ENCODE measurements at regions not wholly inside any gene's neighbourhood (a gene's known extent, or its start where the extent isn't known, plus 50 kb on each side); places are given as distances from the start of the nearest gene placed in this dataset.
"Not testable (repeated sequence)": the region's sequence is repeated elsewhere in the genome, so short reads cannot be mapped to it uniquely, and the experiment has no call there.

DNA sequence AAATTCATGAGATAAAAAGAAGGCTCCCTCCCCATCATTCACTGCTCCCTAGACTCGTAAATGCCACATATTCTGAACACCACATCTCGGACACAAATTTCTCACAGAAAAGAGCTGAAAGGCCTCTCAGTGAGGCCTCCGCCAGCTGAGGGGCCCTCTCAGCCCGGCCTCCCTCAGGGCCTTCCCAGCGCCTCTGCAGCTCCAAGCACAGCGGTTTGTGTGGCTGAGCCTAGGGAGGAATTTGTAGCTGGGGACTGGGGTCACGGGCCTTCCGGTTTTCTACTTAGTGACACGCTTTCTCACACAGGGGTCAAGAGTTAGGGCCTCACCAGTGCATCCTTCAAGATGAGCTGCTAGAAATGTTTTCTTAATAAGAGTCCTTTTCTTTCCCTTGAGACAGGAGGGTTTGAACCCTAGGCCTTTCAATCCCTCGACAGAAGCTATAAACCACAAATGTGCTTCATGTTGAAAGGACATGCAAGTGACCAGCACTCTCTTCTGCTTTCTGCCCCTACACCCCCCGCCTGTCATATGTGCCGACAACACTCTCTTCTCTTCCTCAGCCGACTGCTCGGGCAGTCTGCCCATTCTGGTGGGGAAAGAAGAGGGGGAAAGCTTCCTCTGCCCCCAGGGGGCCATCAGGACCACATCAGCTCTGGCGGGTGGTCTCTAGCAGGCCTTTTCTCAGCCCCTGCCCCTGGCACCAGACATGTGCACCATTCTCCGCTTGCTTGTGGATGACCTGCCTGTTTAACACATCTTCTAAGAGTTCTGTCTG, 104.9 kb downstream of the CHIC2 start:
- Mint-ChIP-seq H3K4me3 (no peak overlapping the region), H3K4me1 (no peaks in the 10 kb centered on the region), H3K27me3 (no peaks in the 10 kb centered on the region), H3K27ac (peak overlapping the region; percentile 24), H3K36me3 (ENCODE audit: low read depth) (no peaks in the 10 kb centered on the region)
- no peak for ATAC-seq
- DNase-seq, result no peak
- no peaks in the 10 kb centered on the region for H3K9me3 ChIP-seq (ENCODE audit: control insufficient read depth, low read length, poor library complexity, severe bottlenecking)

- H3K36me3 Mint-ChIP-seq (ENCODE audit: low read depth), result no peaks in the 10 kb centered on the region
- ATAC-seq (no peak), DNase-seq (no peak)
- no peaks in the 10 kb centered on the region for H3K9me3 ChIP-seq (ENCODE audit: control insufficient read depth, low read length, poor library complexity, severe bottlenecking)
- H3K4me1 Mint-ChIP-seq, result no peaks in the 10 kb centered on the region
- no peak overlapping the region for H3K4me3 Mint-ChIP-seq
- no peaks in the 10 kb centered on the region for H3K27me3 Mint-ChIP-seq
- H3K27ac Mint-ChIP-seq, result no peak overlapping the region
Observed at GRCh38 chr4:53956454-53956853, 108.0 kb downstream of the CHIC2 start.

- Mint-ChIP-seq H3K36me3 (ENCODE audit: low read depth) (no peaks in the 10 kb centered on the region), H3K4me1 (no peaks in the 10 kb centered on the region), H3K27ac (no peak overlapping the region), H3K4me3 (no peak overlapping the region), H3K27me3 (no peaks in the 10 kb centered on the region)
- DNase-seq (no peak), ATAC-seq (no peak)
- no peaks in the 10 kb centered on the region for H3K9me3 ChIP-seq (ENCODE audit: control insufficient read depth, low read length, poor library complexity, severe bottlenecking)
Observed at GRCh38 chr4:53956053-53956452, 108.4 kb downstream of the CHIC2 start.

- no peaks in the 10 kb centered on the region for H3K9me3 ChIP-seq (ENCODE audit: control insufficient read depth, low read length, poor library complexity, severe bottlenecking)
- H3K36me3 Mint-ChIP-seq (ENCODE audit: low read depth), result peaks cover 5% of the 10 kb centered on the region
- H3K4me3 Mint-ChIP-seq, result no peak overlapping the region
- DNase-seq (no peak), ATAC-seq (no peak)
- no peaks in the 10 kb centered on the region for H3K4me1 Mint-ChIP-seq
- peaks cover 10% of the 10 kb centered on the region for H3K27me3 Mint-ChIP-seq
- no peak overlapping the region for H3K27ac Mint-ChIP-seq
Observed at GRCh38 chr4:53951414-53951813, 113.0 kb downstream of the CHIC2 start.

- H3K4me1 Mint-ChIP-seq, result no peaks in the 10 kb centered on the region
- peaks cover 6% of the 10 kb centered on the region for H3K27me3 Mint-ChIP-seq
- no peak overlapping the region for H3K4me3 Mint-ChIP-seq
- H3K9me3 ChIP-seq (ENCODE audit: control insufficient read depth, low read length, poor library complexity, severe bottlenecking), result no peaks in the 10 kb centered on the region
- no peak for ATAC-seq
- no peak for DNase-seq
- H3K27ac Mint-ChIP-seq, result no peak overlapping the region
- H3K36me3 Mint-ChIP-seq (ENCODE audit: low read depth), result peaks cover 3% of the 10 kb centered on the region
Observed at GRCh38 chr4:53943345-53944085, 120.9 kb downstream of the CHIC2 start.

DNA sequence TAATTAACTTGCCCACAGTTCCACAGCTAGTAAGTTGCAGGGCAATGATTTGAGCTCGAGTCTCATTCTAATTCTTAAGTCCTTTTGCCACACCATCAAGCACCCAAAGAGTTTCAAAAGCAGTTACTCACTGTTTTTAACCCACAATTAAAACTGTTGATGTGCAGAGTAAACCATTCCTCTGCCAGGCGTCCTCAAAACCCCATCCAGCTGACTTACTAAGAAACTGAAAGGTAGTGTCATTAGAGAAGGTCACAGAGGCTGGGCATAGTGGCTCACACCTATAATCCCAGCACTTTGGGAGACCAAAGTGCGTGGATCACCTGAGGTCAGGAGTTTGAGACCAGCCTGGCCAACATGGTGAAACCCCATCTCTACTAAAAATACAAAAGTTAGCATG, 121.7 kb downstream of the CHIC2 start:
- H3K27ac Mint-ChIP-seq, result no peak overlapping the region
- H3K4me3 Mint-ChIP-seq, result no peak overlapping the region
- no peaks in the 10 kb centered on the region for H3K4me1 Mint-ChIP-seq
- H3K36me3 Mint-ChIP-seq (ENCODE audit: low read depth), result no peaks in the 10 kb centered on the region
- H3K27me3 Mint-ChIP-seq, result no peaks in the 10 kb centered on the region
- DNase-seq (no peak), ATAC-seq (no peak)
- H3K9me3 ChIP-seq (ENCODE audit: control insufficient read depth, low read length, poor library complexity, severe bottlenecking), result no peaks in the 10 kb centered on the region

- ATAC-seq (no peak), DNase-seq (no peak)
- Mint-ChIP-seq H3K36me3 (ENCODE audit: low read depth) (no peaks in the 10 kb centered on the region), H3K27ac (no peak overlapping the region), H3K4me1 (no peaks in the 10 kb centered on the region), H3K27me3 (no peaks in the 10 kb centered on the region), H3K4me3 (no peak overlapping the region)
- H3K9me3 ChIP-seq (ENCODE audit: control insufficient read depth, low read length, poor library complexity, severe bottlenecking), result no peaks in the 10 kb centered on the region
Observed at GRCh38 chr4:53941331-53941730, 123.1 kb downstream of the CHIC2 start.

GRCh38 chr4:53939892-53940291, 124.5 kb downstream of the CHIC2 start:
- H3K27me3 Mint-ChIP-seq; H3K27ac Mint-ChIP-seq; H3K4me3 Mint-ChIP-seq; DNase-seq; H3K4me1 Mint-ChIP-seq; ATAC-seq; H3K9me3 ChIP-seq (ENCODE audit: control insufficient read depth, low read length, poor library complexity, severe bottlenecking); H3K36me3 Mint-ChIP-seq (ENCODE audit: low read depth): not testable (repeated sequence)

- Mint-ChIP-seq H3K36me3 (ENCODE audit: low read depth) (peaks cover 3% of the 10 kb centered on the region), H3K27me3 (peaks cover 7% of the 10 kb centered on the region), H3K4me1 (no peaks in the 10 kb centered on the region), H3K27ac (no peak overlapping the region), H3K4me3 (no peak overlapping the region)
- H3K9me3 ChIP-seq (ENCODE audit: control insufficient read depth, low read length, poor library complexity, severe bottlenecking), result no peaks in the 10 kb centered on the region
- ATAC-seq (no peak), DNase-seq (no peak)
Observed at GRCh38 chr4:53937918-53938317, 126.5 kb downstream of the CHIC2 start.

- H3K4me1 Mint-ChIP-seq, result no peaks in the 10 kb centered on the region
- DNase-seq (no peak), ATAC-seq (no peak)
- no peak overlapping the region for H3K4me3 Mint-ChIP-seq
- H3K36me3 Mint-ChIP-seq (ENCODE audit: low read depth), result peaks cover 3% of the 10 kb centered on the region
- H3K9me3 ChIP-seq (ENCODE audit: control insufficient read depth, low read length, poor library complexity, severe bottlenecking), result no peaks in the 10 kb centered on the region
- peaks cover 13% of the 10 kb centered on the region for H3K27me3 Mint-ChIP-seq
- no peak overlapping the region for H3K27ac Mint-ChIP-seq
Observed at GRCh38 chr4:53937327-53937726, 127.1 kb downstream of the CHIC2 start.

- ATAC-seq (no peak), DNase-seq (no peak)
- H3K27ac Mint-ChIP-seq, result no peak overlapping the region
- H3K4me1 Mint-ChIP-seq, result no peaks in the 10 kb centered on the region
- H3K9me3 ChIP-seq (ENCODE audit: control insufficient read depth, low read length, poor library complexity, severe bottlenecking), result no peaks in the 10 kb centered on the region
- peaks cover 17% of the 10 kb centered on the region for H3K27me3 Mint-ChIP-seq
- peaks cover 3% of the 10 kb centered on the region for H3K36me3 Mint-ChIP-seq (ENCODE audit: low read depth)
- H3K4me3 Mint-ChIP-seq, result no peak overlapping the region
Observed at GRCh38 chr4:53935780-53936179, 128.6 kb downstream of the CHIC2 start.

DNA sequence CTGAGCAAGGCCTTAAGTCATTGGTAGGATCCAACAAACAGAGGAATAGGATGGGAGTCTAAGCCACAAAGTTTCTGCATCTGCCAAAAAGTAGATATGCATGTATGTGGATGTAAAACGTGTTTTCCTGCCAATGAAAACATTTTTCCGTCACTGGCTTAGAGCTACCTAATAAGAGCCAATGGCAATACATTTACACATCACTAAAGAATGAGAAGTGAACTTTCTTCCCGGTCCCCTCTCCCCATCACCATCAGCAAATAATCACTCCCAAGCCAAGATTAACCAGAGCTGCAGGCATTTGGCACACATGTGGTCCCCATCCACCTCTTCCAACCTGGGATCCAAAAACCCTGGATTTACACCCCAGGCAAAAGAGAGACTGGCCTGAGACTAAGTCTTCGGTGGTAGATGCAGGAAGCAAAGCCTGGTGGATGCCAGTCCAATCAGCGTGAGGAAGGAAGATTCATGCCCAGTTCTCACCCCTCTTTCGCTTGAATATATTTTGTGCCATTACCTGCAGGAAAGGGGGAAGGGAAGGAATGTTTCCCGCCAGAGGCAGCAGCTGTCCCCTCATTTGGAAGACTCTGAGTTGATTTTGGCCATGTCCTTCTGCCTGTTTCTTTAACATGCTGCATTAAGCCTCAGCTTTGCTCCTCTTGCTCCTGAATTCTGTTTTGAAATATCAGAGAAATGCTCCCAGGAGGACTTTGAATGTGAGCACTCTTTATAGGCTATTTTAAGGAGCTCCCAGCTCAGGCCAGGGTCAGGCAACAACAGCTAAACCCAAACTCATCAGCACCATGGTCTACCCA, 131.4 kb downstream of the CHIC2 start:
- no peaks in the 10 kb centered on the region for H3K9me3 ChIP-seq (ENCODE audit: control insufficient read depth, low read length, poor library complexity, severe bottlenecking)

GRCh38 chr4:53931461-53931961, 132.9 kb downstream of the CHIC2 start:
- no peaks in the 10 kb centered on the region for H3K9me3 ChIP-seq (ENCODE audit: control insufficient read depth, low read length, poor library complexity, severe bottlenecking)
- Mint-ChIP-seq H3K4me3 (no peak overlapping the region), H3K27me3 (peaks cover 17% of the 10 kb centered on the region), H3K36me3 (ENCODE audit: low read depth) (peaks cover 3% of the 10 kb centered on the region), H3K27ac (no peak overlapping the region), H3K4me1 (no peaks in the 10 kb centered on the region)
- DNase-seq (no peak), ATAC-seq (no peak)

More for the DNA sequence above, 131.4 kb downstream of the CHIC2 start:
- H3K27me3 Mint-ChIP-seq, result peaks cover 17% of the 10 kb centered on the region
- ATAC-seq (no peak), DNase-seq (no peak)
- no peaks in the 10 kb centered on the region for H3K4me1 Mint-ChIP-seq
- peaks cover 3% of the 10 kb centered on the region for H3K36me3 Mint-ChIP-seq (ENCODE audit: low read depth)
- H3K4me3 Mint-ChIP-seq, result no peak overlapping the region
- no peak overlapping the region for H3K27ac Mint-ChIP-seq

Measured in T-helper 17 cell (primary cell).